ENCODE measurements at regions not wholly inside any gene's neighbourhood (a gene's known extent, or its start where the extent isn't known, plus 50 kb on each side); places are given as distances from the start of the nearest gene placed in this dataset.

GRCh38 chr1:22317231-22317919, 134.3 kb upstream of the ZBTB40 start:
- H3K14ac ChIP-seq (ENCODE audit: insufficient read length) = no peak overlapping the region
- H3K27ac ChIP-seq (ENCODE audit: low read depth, low read length) = no peak overlapping the region
- H3K79me1 ChIP-seq (ENCODE audit: low read depth, low read length) = no peaks in the 10 kb centered on the region
- DNase-seq (ENCODE audit: low read depth in 1 of 2, low spot score in 2 of 2) (peak in 1 of 2 experiments; percentile 86), FAIRE-seq (no peak)
- H3K4me2 ChIP-seq (ENCODE audit: insufficient read depth in 1 of 2, low read depth in 2 of 2, low read length in 2 of 2) = no peak overlapping the region
- no peak overlapping the region for H2BK120ac ChIP-seq (replicated peaks; ENCODE audit: low read depth, low read length)
- no peak overlapping the region for H3K9ac ChIP-seq (replicated peaks in 1 of 4; ENCODE audit: extremely low read depth in 1 of 4, low read depth in 3 of 4, low read length in 3 of 4)
- WGBS, 2 experiments (ENCODE audit: extremely low coverage in 1 of 2, insufficient coverage in 1 of 2, insufficient read length in 1 of 2, insufficient replicate concordance in 2 of 2, low coverage in 1 of 2, low lambda C conversion rate in 2 of 2, missing lambda C conversion rate in 1 of 2) = 74% methylated on average over 10 of the region's 10 CpGs; no CpG with 5 or more reads in 1 of the 2 experiments
- no peaks in the 10 kb centered on the region for H4K20me1 ChIP-seq (replicated peaks in 1 of 2; ENCODE audit: control insufficient read depth in 1 of 2, insufficient read depth in 2 of 2, low read length in 2 of 2)
- peak overlapping the region; percentile 12 for H4K5ac ChIP-seq (ENCODE audit: insufficient read length, low read depth, low read length)
- 0 out of 2 replicates have a peak overlapping the region, but pooled peaks have one; percentile 19 for H2AK5ac ChIP-seq (ENCODE audit: low read depth, low read length)
- peak overlapping the region; percentile 73; the same call in 1 of the 2 replicates for H2BK20ac ChIP-seq (ENCODE audit: low read length)
- no peaks in the 10 kb centered on the region for H3K9me3 ChIP-seq (ENCODE audit: insufficient read depth in 2 of 2, low read depth in 1 of 2, low read length in 1 of 2)
- H4K8ac ChIP-seq (ENCODE audit: extremely low read depth, insufficient read depth, low read length) = no peak overlapping the region; the same call in 1 of the 2 replicates
- peaks cover 7 to 35% (median 23%) of the 10 kb centered on the region in 4 experiments for H3K4me1 ChIP-seq (replicated peaks in 1 of 4; ENCODE audit: control insufficient read depth in 3 of 4, insufficient read depth in 4 of 4, low read length in 3 of 4)
- H3K4ac ChIP-seq (replicated peaks; ENCODE audit: insufficient read length, low read depth, low read length) = peak overlapping the region; percentile 15
- H3K4me3 ChIP-seq (ENCODE audit: extremely low read depth in 1 of 4, insufficient read depth in 2 of 4, low read depth in 3 of 4, low read length in 4 of 4) = no peak overlapping the region
- H3K56ac ChIP-seq (replicated peaks; ENCODE audit: insufficient read length, low read depth, low read length) = no peak overlapping the region
- no peaks in the 10 kb centered on the region for H3K36me3 ChIP-seq (ENCODE audit: control insufficient read depth in 2 of 4, insufficient read depth in 4 of 4, low read length in 3 of 4)
- H3K79me2 ChIP-seq (ENCODE audit: control insufficient read depth in 1 of 2, insufficient read depth in 2 of 2, low read length in 2 of 2) = no peaks in the 10 kb centered on the region
- ChIA-PET POLR2A (ENCODE audit: partially characterized antibody) (interaction anchor here (1.2 kb wide), 1 partner anchor 88 kb away, joined by 3 read pairs; no protein-coding TSS in a partner anchor), CTCF (ENCODE audit: partially characterized antibody) (interaction anchor here (0.8 to 2.8 kb wide), 52 partner anchors 9 to 325 kb away, joined by 3 to 19 read pairs (median 5); no protein-coding TSS in a partner anchor)
- no peak overlapping the region; the same call in 1 of the 2 replicates for H2BK12ac ChIP-seq (ENCODE audit: low read depth, low read length)
- no peak overlapping the region for H2BK5ac ChIP-seq (ENCODE audit: low read depth, low read length)
- H3K27me3 ChIP-seq (replicated peaks in 1 of 4; ENCODE audit: control insufficient read depth in 3 of 4, extremely low read depth in 1 of 4, insufficient read depth in 3 of 4, low read length in 3 of 4) = peaks cover 0 to 4% (median 0%) of the 10 kb centered on the region in 4 experiments; a peak in 2 of 7 replicates
- H2AFZ ChIP-seq (ENCODE audit: low read length) = peak overlapping the region; percentile 37; the same call in 1 of the 2 replicates
- no peak overlapping the region for H4K91ac ChIP-seq (replicated peaks; ENCODE audit: insufficient read length, low read length)
- no peak overlapping the region; the same call in 1 of the 2 replicates for H2BK15ac ChIP-seq (ENCODE audit: low read length)
- no peak overlapping the region for H3K23ac ChIP-seq (ENCODE audit: insufficient read length)
- H3K23me2 ChIP-seq (ENCODE audit: low read depth, low read length) = no peaks in the 10 kb centered on the region
- H3K18ac ChIP-seq (ENCODE audit: extremely low read depth, low read length) = peak overlapping the region; percentile 44; the same call in 1 of the 2 replicates
- TF ChIP-seq KDM1A (IDR thresholded peaks at IDR 0.05; ENCODE audit: borderline replicate concordance, low read length) (no peak), CHD2 (IDR thresholded peaks at IDR 0.05; ENCODE audit: low read length) (peak; percentile 19; the same call in 1 of the 2 replicates), ATF2 (IDR thresholded peaks at IDR 0.05; ENCODE audit: low read length) (no peak), SP2 (IDR thresholded peaks at IDR 0.05; ENCODE audit: low read length) (no peak), RAD21 (IDR thresholded peaks at IDR 0.05 in 1 of 2, conservative IDR thresholded peaks at IDR 0.05 in 1 of 2; ENCODE audit: low read depth in 2 of 2, low read length in 2 of 2) (peak; percentile 70 to 79), MAX (IDR thresholded peaks at IDR 0.05) (no peak), CHD1 (IDR thresholded peaks at IDR 0.05; ENCODE audit: low read depth, low read length) (no peak)

Data from H1 (cell line).